ENCODE measurements at regions not wholly inside any gene's neighbourhood (a gene's known extent, or its start where the extent isn't known, plus 50 kb on each side); places are given as distances from the start of the nearest gene placed in this dataset.

- CTCF ChIA-PET, result no interaction called here
- dilution Hi-C loops (cut with MboI; ENCODE audit: extremely low pct_ligation_motif_present, low sequenced_read_pairs), result no loop called here
- BruUV-seq (replicated peaks), result no TSS peak
Measured at GRCh38 chr18:46426679-46427047, 230.4 kb downstream of the LOXHD1 start.

More at GRCh38 chr18:46426679-46427047, 230.4 kb downstream of the LOXHD1 start:
- Histone ChIP-seq H3K27ac (ENCODE audit: insufficient read depth, low read depth, low read length) (no peak overlapping the region), H3K4me2 (ENCODE audit: insufficient read depth, low read length) (no peak overlapping the region), H3K4me1 (ENCODE audit: control insufficient read depth, extremely low read depth, insufficient read depth, low read length) (no peaks in the 10 kb centered on the region), H3K9ac (replicated peaks; ENCODE audit: extremely low read depth, insufficient read depth, low read length) (no peak overlapping the region), H4K20me1 (replicated peaks; ENCODE audit: control insufficient read depth, extremely low read depth, insufficient read depth, low read length) (no peaks in the 10 kb centered on the region), H3K9me3 (replicated peaks; ENCODE audit: control insufficient read depth, insufficient read depth, low read length) (no peaks in the 10 kb centered on the region), H3K79me2 (ENCODE audit: control insufficient read depth, insufficient read depth, low read length) (no peaks in the 10 kb centered on the region), H3K27me3 (ENCODE audit: control insufficient read depth in 2 of 2, insufficient read depth in 2 of 2, low read length in 2 of 2) (no peaks in the 10 kb centered on the region), H3K4me3 (replicated peaks in 1 of 3; ENCODE audit: insufficient read depth in 1 of 3, low read depth in 1 of 3, low read length in 3 of 3) (no peak overlapping the region), H3K36me3 (ENCODE audit: control insufficient read depth in 2 of 2, extremely low read depth in 1 of 2, insufficient read depth in 2 of 2, low read length in 2 of 2) (no peaks in the 10 kb centered on the region), H2AFZ (ENCODE audit: low read depth, low read length) (no peak overlapping the region), H3K9me1 (replicated peaks; ENCODE audit: control insufficient read depth, extremely low read depth, insufficient read depth, low read length) (no peaks in the 10 kb centered on the region)
- intact Hi-C loops (cut with micrococcal nuclease), result no loop called here
- DNase-seq (ENCODE audit: low read depth, low spot score) (no peak), FAIRE-seq (no peak)
- TF ChIP-seq POLR2A (IDR thresholded peaks at IDR 0.05; ENCODE audit: low read depth, low read length), result no peak
- no peak for TF ChIP-seq MYC (IDR thresholded peaks at IDR 0.05; ENCODE audit: low read depth, low read length)
- no peak for TF ChIP-seq FOS (IDR thresholded peaks at IDR 0.05; ENCODE audit: borderline replicate concordance, insufficient read depth, low read length)
- no peak for TF ChIP-seq JUN (IDR thresholded peaks at IDR 0.05; ENCODE audit: borderline replicate concordance, insufficient read depth, insufficient read length, low read depth)
- no peak for TF ChIP-seq GATA2 (IDR thresholded peaks at IDR 0.05; ENCODE audit: insufficient read depth, insufficient read length, low read depth, low read length)
- no peak for TF ChIP-seq EZH2 (IDR thresholded peaks at IDR 0.05; ENCODE audit: borderline replicate concordance, low read depth, low read length, severe bottlenecking)
- TF ChIP-seq MAX (IDR thresholded peaks at IDR 0.05; ENCODE audit: insufficient read depth, insufficient read length), result no peak
- TF ChIP-seq, protein P1, sequence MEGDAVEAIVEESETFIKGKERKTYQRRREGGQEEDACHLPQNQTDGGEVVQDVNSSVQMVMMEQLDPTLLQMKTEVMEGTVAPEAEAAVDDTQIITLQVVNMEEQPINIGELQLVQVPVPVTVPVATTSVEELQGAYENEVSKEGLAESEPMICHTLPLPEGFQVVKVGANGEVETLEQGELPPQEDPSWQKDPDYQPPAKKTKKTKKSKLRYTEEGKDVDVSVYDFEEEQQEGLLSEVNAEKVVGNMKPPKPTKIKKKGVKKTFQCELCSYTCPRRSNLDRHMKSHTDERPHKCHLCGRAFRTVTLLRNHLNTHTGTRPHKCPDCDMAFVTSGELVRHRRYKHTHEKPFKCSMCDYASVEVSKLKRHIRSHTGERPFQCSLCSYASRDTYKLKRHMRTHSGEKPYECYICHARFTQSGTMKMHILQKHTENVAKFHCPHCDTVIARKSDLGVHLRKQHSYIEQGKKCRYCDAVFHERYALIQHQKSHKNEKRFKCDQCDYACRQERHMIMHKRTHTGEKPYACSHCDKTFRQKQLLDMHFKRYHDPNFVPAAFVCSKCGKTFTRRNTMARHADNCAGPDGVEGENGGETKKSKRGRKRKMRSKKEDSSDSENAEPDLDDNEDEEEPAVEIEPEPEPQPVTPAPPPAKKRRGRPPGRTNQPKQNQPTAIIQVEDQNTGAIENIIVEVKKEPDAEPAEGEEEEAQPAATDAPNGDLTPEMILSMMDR (IDR thresholded peaks at IDR 0.05; ENCODE audit: extremely low read depth in 1 of 2, insufficient read depth in 1 of 2, low read depth in 1 of 2, low read length in 2 of 2), result no peak
- TF ChIP-seq POLR2AphosphoS5 (IDR thresholded peaks at IDR 0.05; ENCODE audit: insufficient read depth, low read depth, low read length), result no peak
- POLR2A ChIA-PET, result no interaction called here
